LNCAP (cell line): ENCODE measurements at regions not wholly inside any gene's neighbourhood (a gene's known extent, or its start where the extent isn't known, plus 50 kb on each side); places are given as distances from the start of the nearest gene placed in this dataset.

Source experiments
- TF ChIP-seq, protein P1 (sequence below): fragments of 450-650 bp; IDR thresholded peaks from 2 replicates; pipeline ENCODE4 v1.5.1; 2017; ENCODE audit warnings: mild to moderate bottlenecking

DNA sequence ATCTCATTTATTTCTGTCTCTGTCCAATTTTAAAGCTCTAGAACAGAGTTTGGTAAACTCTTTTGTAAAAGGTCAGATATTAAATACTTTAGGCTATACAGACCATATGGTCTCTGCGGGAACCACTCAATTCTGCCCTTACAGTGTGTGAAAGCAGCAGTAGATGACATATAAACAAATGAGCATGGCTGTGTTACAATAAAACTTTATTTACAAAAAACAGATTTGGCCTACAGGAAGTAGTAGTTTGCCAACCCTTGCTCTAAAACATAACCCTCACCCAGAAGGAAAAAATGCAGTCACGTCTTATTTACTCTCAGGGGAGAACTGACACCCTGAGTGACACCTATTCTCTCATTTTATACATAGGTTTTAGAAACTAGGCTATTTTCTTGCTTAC lies 220.4 kb downstream of the DEPDC1B start:
- TF ChIP-seq, protein P1, sequence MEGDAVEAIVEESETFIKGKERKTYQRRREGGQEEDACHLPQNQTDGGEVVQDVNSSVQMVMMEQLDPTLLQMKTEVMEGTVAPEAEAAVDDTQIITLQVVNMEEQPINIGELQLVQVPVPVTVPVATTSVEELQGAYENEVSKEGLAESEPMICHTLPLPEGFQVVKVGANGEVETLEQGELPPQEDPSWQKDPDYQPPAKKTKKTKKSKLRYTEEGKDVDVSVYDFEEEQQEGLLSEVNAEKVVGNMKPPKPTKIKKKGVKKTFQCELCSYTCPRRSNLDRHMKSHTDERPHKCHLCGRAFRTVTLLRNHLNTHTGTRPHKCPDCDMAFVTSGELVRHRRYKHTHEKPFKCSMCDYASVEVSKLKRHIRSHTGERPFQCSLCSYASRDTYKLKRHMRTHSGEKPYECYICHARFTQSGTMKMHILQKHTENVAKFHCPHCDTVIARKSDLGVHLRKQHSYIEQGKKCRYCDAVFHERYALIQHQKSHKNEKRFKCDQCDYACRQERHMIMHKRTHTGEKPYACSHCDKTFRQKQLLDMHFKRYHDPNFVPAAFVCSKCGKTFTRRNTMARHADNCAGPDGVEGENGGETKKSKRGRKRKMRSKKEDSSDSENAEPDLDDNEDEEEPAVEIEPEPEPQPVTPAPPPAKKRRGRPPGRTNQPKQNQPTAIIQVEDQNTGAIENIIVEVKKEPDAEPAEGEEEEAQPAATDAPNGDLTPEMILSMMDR = no peak

DNA sequence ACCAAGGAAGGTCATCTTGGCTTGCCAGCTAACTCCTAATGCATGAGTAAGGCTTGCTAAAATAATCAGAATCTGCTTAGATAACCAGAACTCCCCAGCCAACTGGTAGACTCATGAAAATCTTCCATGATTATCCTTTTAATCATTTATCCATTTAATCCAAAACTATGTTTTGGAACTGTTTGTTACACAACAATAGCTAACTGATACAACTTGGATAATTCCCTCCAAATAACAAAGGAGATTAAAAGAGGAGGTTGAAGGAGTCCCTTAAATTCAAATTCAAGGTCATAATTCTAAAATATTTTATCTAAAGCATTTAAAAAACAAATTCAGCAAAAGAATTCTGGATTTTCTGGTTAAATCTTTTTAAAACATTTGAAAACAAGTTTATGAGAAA lies 222.1 kb downstream of the DEPDC1B start:
- TF ChIP-seq, protein P1 = no peak

DNA sequence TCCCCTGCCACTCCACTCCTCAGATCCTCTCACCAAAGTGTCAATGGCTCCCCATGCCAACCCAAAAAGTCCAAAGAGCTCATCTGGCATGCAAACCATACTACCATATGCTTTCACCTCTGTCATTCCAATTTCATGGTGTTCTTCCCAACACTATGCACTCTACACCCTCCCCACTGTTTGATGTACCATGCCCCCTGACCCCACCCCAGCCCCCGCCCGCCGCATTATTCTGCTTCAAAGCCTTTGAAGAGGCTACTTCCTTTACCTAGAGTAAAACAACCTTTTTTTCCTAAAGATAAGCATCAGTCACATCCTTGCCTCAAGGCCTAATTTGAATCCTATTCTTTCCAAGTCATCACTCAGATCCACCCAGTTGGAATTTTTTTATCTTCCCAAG lies 226.3 kb downstream of the DEPDC1B start:
- TF ChIP-seq, protein P1 = no peak

DNA sequence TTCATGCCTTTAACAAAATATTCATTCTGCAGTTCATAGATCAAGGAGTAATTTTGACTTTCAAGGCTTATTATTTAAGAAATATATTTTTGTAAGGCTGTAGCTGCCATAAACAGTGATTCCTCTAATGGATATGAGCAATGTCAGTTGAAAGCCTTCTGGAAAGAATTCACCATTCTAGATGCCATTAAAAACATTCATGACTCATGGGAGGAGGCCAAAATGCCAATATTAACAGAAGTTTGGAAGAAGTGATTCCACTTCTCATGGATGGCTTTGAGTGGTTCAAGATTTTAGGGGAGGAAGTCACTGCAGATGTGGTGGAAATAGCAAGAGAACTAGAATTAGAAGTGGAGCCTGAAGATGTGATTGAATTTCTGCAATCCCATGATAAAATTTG lies 229.1 kb downstream of the DEPDC1B start:
- TF ChIP-seq, protein P1 = no peak

DNA sequence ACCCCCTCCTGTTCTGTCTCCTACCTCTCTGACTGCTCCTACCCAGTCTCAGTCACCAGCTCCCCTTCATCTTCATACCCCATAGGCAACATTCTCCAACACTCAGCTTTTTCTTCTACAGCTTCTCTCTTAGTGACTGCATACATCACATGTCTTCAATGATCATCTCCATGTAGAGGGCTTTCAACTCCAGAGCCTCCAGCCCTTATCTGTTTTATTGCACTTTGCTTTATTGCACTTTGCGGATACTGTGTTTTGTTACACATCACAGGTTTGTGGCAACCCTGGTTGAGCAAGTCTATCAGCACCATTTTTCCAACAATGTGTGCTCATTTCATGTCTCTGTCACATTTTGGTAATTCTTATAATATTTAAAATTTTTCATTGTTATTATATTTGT lies 230.7 kb downstream of the DEPDC1B start:
- TF ChIP-seq, protein P1 = no peak

DNA sequence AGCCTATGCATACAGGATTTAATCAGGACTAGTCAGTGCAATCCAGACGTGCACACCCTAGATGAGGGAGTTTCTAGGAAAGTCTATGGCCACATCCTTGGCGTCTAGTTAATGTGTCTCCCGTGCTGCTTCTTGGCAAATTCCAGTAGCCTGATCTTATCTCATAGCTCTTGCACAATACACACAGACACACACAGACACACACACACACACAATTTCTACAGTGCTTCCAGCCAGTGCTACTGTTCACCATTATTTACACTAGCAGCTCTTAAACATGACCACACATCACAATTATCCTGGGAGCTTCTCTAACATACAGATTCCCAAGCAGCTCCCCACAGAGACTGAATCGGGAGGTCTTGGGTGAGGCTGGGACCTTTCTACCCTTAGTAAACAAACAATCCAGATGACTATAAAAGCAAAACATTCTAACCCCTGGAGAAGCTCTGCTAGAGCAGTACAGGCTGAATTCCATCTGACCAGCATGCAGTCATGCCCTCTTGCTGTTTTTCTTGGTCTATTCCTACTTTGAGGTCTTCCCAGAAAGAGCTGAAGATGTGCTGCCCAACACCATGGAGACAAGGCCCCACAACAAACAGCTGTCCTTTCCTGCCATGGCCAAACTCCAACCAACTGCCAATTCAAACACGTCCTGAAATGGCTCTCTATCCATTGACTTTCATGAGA lies 236.6 kb downstream of the DEPDC1B start:
- TF ChIP-seq, protein P1 = no peak

DNA sequence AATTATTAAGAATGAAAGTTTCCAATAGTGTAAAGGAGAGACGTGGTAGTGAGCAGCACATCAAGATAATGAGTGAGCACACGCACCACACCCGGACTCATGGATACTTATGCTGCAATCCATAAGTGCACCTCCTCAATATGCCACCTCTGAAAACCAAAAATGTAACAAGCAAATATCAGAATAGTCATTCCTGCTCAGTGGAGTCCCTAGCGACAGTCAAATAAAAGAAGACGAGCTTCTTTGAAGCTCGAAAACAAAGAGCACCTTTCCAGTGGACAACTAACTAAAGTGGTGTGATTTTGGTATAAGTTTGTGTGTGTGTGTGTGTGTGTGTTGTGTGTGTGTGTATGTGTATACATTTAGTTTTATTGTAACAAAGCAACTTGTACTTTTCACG lies 241.3 kb downstream of the DEPDC1B start:
- TF ChIP-seq, protein P1 = no peak

DNA sequence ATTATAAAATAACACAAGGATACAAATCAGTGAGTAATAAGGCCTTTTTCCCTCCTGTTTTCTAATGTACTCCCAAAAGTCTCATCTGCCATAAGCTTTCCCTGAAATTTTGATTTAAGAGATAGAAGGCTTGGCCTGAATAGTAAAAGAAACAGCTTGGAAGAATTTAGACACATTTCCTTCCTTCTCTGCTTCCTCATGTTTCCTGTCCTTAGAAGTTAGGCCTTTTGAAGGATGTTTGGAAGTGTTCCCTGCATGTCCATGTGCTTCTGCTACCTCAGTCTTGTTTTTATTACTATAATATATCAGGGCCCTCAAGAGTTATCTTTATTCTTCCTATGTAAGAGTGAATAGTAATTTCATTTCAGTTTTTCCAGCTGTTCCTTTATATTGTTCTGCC lies 242.7 kb downstream of the DEPDC1B start:
- TF ChIP-seq, protein P1 = no peak
